IMR-90 (cell line): ENCODE measurements at regions not wholly inside any gene's neighbourhood (a gene's known extent, or its start where the extent isn't known, plus 50 kb on each side); places are given as distances from the start of the nearest gene placed in this dataset.

ENCODE experiments used
- CTCF ChIP-seq: conservative IDR thresholded peaks from 2 replicates; pipeline ENCODE4 v1.5.1; 2012; ENCODE audit warnings: mild to moderate bottlenecking, low read depth, low read length, improper control_type of control experiment
- FOS ChIP-seq: fragments of 150-350 bp; IDR thresholded peaks from 2 replicates; pipeline ENCODE4 v1.6.1; 2016; ENCODE audit warnings: low read depth, low read length
- MAFK ChIP-seq: IDR thresholded peaks from 2 replicates; pipeline ENCODE4 v1.6.1; 2012; ENCODE audit warnings: low read depth, low read length, improper control_type of control experiment
- MXI1 ChIP-seq: IDR thresholded peaks from 2 replicates; pipeline ENCODE4 v1.6.1; 2012; ENCODE audit warnings: low read depth, mild to moderate bottlenecking, low read length, moderate library complexity, borderline replicate concordance
- POLR2A ChIP-seq: IDR thresholded peaks from 2 replicates; pipeline ENCODE4 v1.6.1; 2012; ENCODE audit warnings: mild to moderate bottlenecking, low read depth, low read length
- RAD21 ChIP-seq: IDR thresholded peaks from 2 replicates; pipeline ENCODE4 v1.6.1; 2012; ENCODE audit warnings: low read length, improper control_type of control experiment
- TF ChIP-seq, protein P1 (sequence below): fragments of 150-350 bp; IDR thresholded peaks from 2 replicates; pipeline ENCODE4 v1.6.1; 2017; ENCODE audit warnings: mild to moderate bottlenecking, antibody characterized with exemption, low read length, low read depth

DNA sequence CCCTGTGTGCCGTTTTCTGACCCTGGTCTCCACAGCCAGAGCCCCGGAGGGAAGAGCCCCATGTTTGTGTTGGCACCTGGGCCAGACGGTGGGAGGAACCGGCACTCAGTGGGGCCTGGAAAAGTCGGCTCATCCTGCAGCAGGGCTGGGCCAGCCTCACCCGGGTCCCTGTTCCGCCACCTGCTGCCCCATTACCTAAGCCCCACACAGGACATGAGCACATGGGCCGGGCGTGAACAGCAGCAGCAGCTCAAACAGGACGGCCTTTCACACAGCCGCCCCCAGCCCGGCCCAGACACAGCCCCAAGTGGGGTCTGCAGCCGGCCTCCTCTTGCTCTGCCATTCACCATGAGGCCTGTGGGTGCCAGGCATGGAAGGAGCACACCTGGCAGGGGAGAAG, 302.4 kb downstream of the MN1 start:
- TF ChIP-seq, protein P1, sequence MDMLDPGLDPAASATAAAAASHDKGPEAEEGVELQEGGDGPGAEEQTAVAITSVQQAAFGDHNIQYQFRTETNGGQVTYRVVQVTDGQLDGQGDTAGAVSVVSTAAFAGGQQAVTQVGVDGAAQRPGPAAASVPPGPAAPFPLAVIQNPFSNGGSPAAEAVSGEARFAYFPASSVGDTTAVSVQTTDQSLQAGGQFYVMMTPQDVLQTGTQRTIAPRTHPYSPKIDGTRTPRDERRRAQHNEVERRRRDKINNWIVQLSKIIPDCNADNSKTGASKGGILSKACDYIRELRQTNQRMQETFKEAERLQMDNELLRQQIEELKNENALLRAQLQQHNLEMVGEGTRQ, result no peak
- TF ChIP-seq CTCF (no peak), RAD21 (no peak), MXI1 (no peak), POLR2A (no peak), MAFK (no peak), FOS (no peak)
